HG02973 (cell line): ENCODE measurements at regions not wholly inside any gene's neighbourhood (a gene's known extent, or its start where the extent isn't known, plus 50 kb on each side); places are given as distances from the start of the nearest gene placed in this dataset.

Experiments
- ATAC-seq: cut with Tn5 transposase; IDR thresholded peaks from one replicate; pipeline ENCODE4 v1.9.1; 2021; ENCODE audit warnings: moderate library complexity; ENCODE audit not compliant: unreplicated experiment

- no peak for ATAC-seq
These were observed 898.4 kb downstream of the PDCD6IP start for GRCh38 chr3:34696831-34697230.

GRCh38 chr3:34703053-34703452, 904.6 kb downstream of the PDCD6IP start:
- no peak for ATAC-seq

- ATAC-seq: no peak
These were observed 914.3 kb upstream of the ARPP21 start for GRCh38 chr3:34724916-34725499.

GRCh38 chr3:34725774-34726173, 913.6 kb upstream of the ARPP21 start:
- ATAC-seq: no peak

- ATAC-seq: peak; percentile 51
These were observed 911.6 kb upstream of the ARPP21 start for GRCh38 chr3:34727700-34728099.

GRCh38 chr3:34742151-34742550, 897.2 kb upstream of the ARPP21 start:
- ATAC-seq: no peak

- ATAC-seq: no peak
These were observed 880.6 kb upstream of the ARPP21 start for GRCh38 chr3:34758630-34759261.

- no peak for ATAC-seq
These were observed 861.9 kb upstream of the ARPP21 start for GRCh38 chr3:34777386-34777785.

GRCh38 chr3:34779092-34779491, 860.2 kb upstream of the ARPP21 start:
- ATAC-seq: no peak

GRCh38 chr3:34780294-34780693, 859.0 kb upstream of the ARPP21 start:
- no peak for ATAC-seq

GRCh38 chr3:34780973-34781372, 858.4 kb upstream of the ARPP21 start:
- no peak for ATAC-seq

GRCh38 chr3:34782871-34783270, 856.5 kb upstream of the ARPP21 start:
- ATAC-seq: no peak

GRCh38 chr3:34783876-34784275, 855.4 kb upstream of the ARPP21 start:
- ATAC-seq: no peak

- no peak for ATAC-seq
These were observed 846.3 kb upstream of the ARPP21 start for GRCh38 chr3:34793057-34793456.

GRCh38 chr3:34807611-34808010, 831.7 kb upstream of the ARPP21 start:
- no peak for ATAC-seq

GRCh38 chr3:34808287-34808686, 831.0 kb upstream of the ARPP21 start:
- ATAC-seq: no peak

- no peak for ATAC-seq
These were observed 810.5 kb upstream of the ARPP21 start for GRCh38 chr3:34828847-34829246.

GRCh38 chr3:34832865-34833508, 806.3 kb upstream of the ARPP21 start:
- no peak for ATAC-seq

- no peak for ATAC-seq
These were observed 801.2 kb upstream of the ARPP21 start for GRCh38 chr3:34837848-34838741.

GRCh38 chr3:34842706-34843480, 796.4 kb upstream of the ARPP21 start:
- no peak for ATAC-seq

GRCh38 chr3:34844323-34844620, 795.1 kb upstream of the ARPP21 start:
- no peak for ATAC-seq
